HG03469 (cell line): ENCODE measurements at regions not wholly inside any gene's neighbourhood (a gene's known extent, or its start where the extent isn't known, plus 50 kb on each side); places are given as distances from the start of the nearest gene placed in this dataset.
"Not testable (repeated sequence)": the region's sequence is repeated elsewhere in the genome, so short reads cannot be mapped to it uniquely, and the experiment has no call there.

Source experiments
- ATAC-seq: cut with Tn5 transposase; IDR thresholded peaks from one replicate; pipeline ENCODE4 v1.9.1; 2021; ENCODE audit warnings: mild to moderate bottlenecking, moderate library complexity, moderate number of reproducible peaks; ENCODE audit not compliant: unreplicated experiment

GRCh38 chr18:22789600-22789999, 143.5 kb upstream of the RBBP8 start:
- no peak for ATAC-seq

- no peak for ATAC-seq
These were observed 142.4 kb upstream of the RBBP8 start for GRCh38 chr18:22790545-22791309.

GRCh38 chr18:22791310-22791610, 141.9 kb upstream of the RBBP8 start:
- ATAC-seq, result no peak

- no peak for ATAC-seq
These were observed 137.0 kb upstream of the RBBP8 start for GRCh38 chr18:22796113-22796512.

DNA sequence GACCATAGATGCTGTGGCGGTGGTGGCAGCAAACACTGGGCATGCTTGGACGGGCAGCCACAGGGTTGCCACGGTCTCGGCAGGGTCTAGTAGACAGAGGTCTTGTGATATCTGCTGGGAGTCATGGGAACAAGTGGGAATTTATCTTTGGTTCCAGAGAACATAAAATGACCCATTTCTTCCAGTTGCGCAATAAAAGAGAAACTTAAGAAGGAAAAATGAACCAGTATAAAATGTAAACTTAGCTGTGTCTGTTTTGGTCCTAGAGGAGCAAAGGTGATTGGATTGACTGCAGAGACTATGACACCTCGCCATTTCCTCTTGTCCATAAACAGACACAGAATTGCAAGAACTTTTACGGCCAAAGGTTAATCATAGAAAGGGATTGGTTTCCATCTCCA, 132.6 kb upstream of the RBBP8 start:
- ATAC-seq, result no peak

DNA sequence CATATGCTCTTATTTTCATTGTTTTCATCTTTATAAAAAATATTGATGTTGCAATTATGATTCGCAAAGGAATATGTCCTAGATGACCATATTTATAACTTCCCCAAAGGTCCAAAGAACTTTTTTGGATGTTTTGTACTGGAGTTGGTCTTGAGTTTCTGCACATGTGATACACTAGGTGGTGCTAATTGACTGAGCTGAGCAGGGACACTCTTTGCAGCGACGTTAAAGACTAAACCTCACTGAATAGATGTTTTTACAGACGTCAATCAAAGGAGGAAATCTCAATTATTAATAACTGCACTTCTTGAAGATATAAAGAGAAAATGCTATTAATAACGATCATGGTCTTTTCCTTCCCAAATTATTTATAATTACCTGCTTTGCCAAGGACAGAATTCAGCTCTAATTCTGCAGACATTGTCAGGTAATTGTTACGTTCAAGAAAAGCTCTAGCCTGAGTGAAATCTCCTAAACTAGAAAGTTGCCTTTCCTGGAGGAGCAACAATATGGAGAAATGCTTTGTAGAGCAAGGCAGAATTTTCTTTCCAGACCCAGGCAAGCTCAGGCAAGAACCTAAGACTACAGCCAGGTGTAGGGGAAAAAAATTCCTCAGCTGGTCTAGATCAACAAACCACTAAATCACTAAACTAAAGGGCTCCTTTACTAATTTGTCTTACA, 119.3 kb upstream of the RBBP8 start:
- no peak for ATAC-seq

DNA sequence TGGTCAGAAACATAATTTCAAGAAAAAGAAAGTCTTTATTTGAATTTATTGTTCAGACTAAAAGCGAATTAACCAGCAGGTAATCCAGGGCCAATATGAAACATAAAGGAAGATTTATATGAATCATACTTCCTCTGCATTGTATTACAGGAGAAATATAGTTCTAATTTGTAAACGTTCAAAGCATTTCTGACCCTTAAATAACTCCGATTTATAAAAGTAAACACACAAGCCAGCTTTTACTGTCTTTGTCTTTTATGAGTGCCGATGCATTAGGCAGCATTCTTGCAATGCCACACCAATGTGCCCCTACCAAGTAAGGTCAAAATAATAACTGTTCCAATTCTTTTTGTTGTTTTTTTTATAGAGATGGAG, 118.8 kb upstream of the RBBP8 start:
- no peak for ATAC-seq

DNA sequence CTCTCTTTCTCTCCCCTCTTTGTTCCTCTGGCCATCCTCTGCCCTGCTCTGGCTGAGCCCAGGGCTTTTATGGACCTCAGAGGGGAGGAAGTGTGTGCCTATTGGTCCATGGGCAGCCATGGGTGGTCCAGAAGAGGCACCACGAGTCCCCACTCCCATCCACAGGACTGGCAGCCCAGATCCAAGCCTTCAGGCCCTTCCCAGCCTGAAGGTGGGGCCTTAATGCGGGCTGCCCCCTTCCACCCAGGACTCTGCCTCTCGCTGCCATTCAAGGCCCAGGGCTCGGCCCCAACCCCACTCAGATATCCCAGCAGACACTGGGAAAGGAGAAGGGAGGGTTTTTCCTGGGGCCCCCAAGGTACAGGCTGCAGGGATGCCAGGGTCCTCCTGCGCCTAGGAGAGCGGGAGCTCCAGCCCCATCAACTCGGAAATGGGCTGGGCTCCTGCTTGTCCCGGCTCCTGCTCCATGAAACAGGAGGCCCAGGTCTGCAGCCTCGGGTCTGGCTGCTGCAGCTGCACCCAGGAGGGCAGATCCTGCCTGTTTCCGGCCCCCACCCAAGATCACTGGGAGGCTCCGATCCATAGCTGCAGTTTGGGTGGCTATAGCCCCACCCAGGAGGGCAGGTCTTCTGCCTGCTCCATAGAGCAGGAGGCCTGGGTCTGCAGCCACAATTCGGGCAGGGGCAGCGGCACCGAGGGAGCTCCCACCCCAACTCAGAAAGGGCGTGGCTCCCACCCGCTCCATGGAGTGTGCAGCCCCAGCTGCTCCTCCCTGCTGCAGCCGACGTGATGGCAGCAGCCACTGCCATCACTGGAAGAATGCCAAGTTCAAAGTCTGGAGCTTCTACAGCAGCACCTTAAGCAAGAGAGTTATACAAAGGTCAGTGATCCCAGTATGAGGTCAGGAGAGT, 116.6 kb upstream of the RBBP8 start:
- ATAC-seq, result no peak

- no peak for ATAC-seq
These were observed 115.3 kb upstream of the RBBP8 start for GRCh38 chr18:22817844-22818243.

DNA sequence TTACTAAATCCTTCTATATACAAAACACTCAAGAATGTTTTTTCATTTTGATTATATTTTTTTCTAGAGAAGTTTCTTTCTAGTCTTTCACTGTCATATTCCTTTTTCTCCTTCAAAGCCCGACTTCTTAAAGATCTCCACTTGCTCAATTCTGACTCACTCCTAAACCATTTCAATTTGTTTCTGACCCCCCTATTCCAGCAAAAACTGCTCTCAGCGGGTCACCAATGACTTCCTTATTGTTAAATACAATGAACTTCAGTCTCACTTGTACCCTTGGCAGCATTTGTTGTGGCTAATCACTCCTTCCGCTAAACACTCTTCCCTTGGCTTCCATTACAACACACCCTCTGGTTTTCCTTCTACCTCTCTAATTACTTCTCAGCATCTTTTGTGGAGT, 111.1 kb upstream of the RBBP8 start:
- ATAC-seq, result no peak

- ATAC-seq, result no peak
These were observed 110.2 kb upstream of the RBBP8 start for GRCh38 chr18:22822841-22823508.

DNA sequence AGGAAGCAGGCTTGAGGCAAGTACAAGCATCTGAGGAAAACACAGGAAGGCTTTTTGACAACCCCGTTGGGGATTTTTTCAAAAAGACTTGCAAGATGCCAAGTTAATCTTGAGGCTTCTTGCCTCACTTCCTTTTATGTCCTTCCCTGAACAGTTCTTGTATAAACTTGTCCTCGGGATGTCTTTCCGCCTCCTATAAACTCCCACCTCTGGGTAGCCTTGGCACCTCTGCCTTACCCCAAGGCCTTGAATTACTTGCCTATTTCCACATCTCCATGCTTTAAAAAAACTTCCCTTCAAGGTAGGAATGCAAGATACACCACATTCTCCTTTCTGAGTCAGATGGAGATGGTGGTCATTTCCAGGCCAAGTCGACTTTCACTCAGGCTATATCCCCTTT, 106.4 kb upstream of the RBBP8 start:
- ATAC-seq, result no peak

- no peak for ATAC-seq
These were observed 105.9 kb upstream of the RBBP8 start for GRCh38 chr18:22827216-22827615.

GRCh38 chr18:22827741-22828140, 105.4 kb upstream of the RBBP8 start:
- ATAC-seq, result no peak

DNA sequence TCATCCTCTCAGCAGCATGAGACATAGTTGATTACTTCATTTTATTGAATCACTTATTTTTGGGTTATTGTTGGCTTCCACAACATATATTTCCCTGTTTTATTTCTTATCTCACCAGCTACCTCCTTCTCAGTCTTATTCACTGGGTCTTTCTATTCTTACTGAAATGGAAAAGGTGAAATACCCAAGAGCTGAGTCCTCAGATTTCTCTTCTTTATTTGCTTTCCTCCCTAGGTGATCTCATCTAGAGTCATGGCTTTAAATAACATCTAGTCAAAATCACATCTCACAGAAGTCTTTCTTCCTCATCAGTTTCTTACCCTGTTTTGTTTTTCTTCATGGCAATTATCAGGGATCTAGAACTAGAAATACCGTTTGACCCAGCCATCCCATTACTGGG, 105.0 kb upstream of the RBBP8 start:
- ATAC-seq, result no peak

GRCh38 chr18:22828583-22828982, 104.5 kb upstream of the RBBP8 start:
- not testable (repeated sequence) for ATAC-seq

- ATAC-seq, result no peak
These were observed 103.3 kb upstream of the RBBP8 start for GRCh38 chr18:22829781-22830180.

DNA sequence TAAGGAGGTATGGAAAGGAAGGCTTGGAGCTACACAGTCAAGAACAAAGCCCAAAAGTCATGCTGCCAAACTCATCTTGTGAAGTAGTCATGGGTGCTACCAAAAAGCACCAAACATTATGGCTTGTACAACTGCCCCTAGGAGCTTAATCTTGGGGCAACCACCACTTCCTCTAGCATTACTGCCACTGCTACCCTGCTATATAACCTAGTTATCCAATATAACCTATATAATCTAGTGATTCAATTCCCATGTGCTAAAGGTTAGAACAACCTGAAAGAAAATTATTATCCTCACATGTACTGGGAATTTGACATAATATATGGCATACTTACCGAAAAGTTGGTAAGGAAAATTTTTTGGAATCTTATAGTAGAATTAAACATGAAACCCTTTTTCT, 102.6 kb upstream of the RBBP8 start:
- ATAC-seq, result no peak

- no peak for ATAC-seq
These were observed 101.7 kb upstream of the RBBP8 start for GRCh38 chr18:22831441-22831904.

DNA sequence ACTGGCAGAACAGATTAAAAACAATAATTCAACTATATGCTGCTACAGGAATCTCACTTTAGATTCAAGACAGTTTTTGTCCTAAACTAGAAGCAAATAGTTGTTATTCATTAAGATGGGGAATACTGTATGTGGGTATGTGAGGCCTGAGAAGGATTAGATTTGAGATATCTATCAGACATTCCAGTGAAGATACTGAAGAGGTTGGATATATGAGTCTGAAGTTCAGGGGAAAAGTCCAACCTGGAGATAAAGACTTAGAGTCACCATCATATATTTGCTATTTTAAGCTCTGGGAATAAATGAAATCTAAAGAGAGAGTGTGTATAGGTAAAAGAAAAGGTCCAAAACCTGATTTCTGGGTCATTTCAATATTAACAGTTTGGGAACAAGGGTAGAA, 96.2 kb upstream of the RBBP8 start:
- ATAC-seq, result no peak

- ATAC-seq, result no peak
These were observed 94.9 kb upstream of the RBBP8 start for GRCh38 chr18:22838221-22838620.
